Ishikawa (cell line): ENCODE measurements at regions not wholly inside any gene's neighbourhood (a gene's known extent, or its start where the extent isn't known, plus 50 kb on each side); places are given as distances from the start of the nearest gene placed in this dataset.

Source experiments
- CEBPB ChIP-seq: IDR thresholded peaks from 2 replicates; pipeline ENCODE4 v1.6.1; 2012
- CREB1 ChIP-seq: IDR thresholded peaks from 2 replicates; pipeline ENCODE4 v1.6.1; 2012; ENCODE audit warnings: low read depth
- EGR1 ChIP-seq: IDR thresholded peaks from 2 replicates; pipeline ENCODE4 v1.6.1; 2012
- EP300 ChIP-seq: IDR thresholded peaks from 2 replicates; pipeline ENCODE4 v1.6.1; 2012; ENCODE audit warnings: borderline replicate concordance
- FOXM1 ChIP-seq: IDR thresholded peaks from 2 replicates; pipeline ENCODE4 v1.6.1; 2012; ENCODE audit warnings: low read depth, borderline replicate concordance
- RAD21 ChIP-seq: IDR thresholded peaks from 2 replicates; pipeline ENCODE4 v1.6.1; 2012; ENCODE audit warnings: low read depth
- TAF1 ChIP-seq: IDR thresholded peaks from 2 replicates; pipeline ENCODE4 v1.6.1; 2012; ENCODE audit warnings: low read depth, mild to moderate bottlenecking
- TCF12 ChIP-seq: IDR thresholded peaks from 2 replicates; pipeline ENCODE4 v1.6.1; 2012; ENCODE audit warnings: low read depth
- YY1 ChIP-seq: IDR thresholded peaks from 2 replicates; pipeline ENCODE4 v1.6.1; 2012; ENCODE audit warnings: low read depth
- ZBTB7A ChIP-seq: IDR thresholded peaks from 2 replicates; pipeline ENCODE4 v1.6.1; 2012; ENCODE audit warnings: low read depth
- TF ChIP-seq, protein P1 (sequence below): IDR thresholded peaks from 2 replicates; pipeline ENCODE4 v1.6.1; 2012
- TF ChIP-seq, protein P2 (sequence below): IDR thresholded peaks from 2 replicates; pipeline ENCODE4 v1.6.1; 2012; ENCODE audit warnings: low read depth, mild to moderate bottlenecking

DNA sequence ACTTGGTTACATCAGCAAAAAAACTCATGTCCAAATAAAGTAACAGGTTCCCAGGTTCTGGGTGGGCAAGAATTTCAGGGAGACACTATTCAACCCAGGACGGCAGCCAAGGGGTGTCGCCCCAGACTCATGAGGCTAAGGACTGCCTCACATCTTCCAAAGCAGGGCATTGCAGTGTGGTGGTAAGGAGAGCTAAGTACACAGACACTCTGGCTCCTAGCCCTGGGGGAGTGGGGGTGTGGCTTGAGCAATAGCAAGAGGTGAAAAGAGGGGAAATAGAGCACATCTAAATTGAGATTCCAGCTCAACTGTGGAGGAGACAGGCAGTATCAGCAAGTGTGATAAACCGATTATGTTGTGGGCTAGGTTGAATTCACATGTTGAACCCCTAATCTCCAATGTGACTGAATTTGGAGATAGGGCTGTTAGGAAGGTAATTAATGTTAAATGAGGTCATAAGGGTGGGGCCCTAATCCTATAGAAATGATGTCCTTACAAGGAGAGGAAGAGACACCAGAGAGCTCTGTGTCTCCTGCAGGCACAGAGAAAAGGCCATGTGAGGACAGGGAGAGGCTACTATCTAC lies 49.9 kb upstream of the MARCHF11 start:
- TF ChIP-seq RAD21 = no peak
- TF ChIP-seq, protein P1, sequence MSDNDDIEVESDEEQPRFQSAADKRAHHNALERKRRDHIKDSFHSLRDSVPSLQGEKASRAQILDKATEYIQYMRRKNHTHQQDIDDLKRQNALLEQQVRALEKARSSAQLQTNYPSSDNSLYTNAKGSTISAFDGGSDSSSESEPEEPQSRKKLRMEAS = no peak
- no peak for TF ChIP-seq TAF1
- TF ChIP-seq TCF12 = no peak
- no peak for TF ChIP-seq EP300
- TF ChIP-seq, protein P2, sequence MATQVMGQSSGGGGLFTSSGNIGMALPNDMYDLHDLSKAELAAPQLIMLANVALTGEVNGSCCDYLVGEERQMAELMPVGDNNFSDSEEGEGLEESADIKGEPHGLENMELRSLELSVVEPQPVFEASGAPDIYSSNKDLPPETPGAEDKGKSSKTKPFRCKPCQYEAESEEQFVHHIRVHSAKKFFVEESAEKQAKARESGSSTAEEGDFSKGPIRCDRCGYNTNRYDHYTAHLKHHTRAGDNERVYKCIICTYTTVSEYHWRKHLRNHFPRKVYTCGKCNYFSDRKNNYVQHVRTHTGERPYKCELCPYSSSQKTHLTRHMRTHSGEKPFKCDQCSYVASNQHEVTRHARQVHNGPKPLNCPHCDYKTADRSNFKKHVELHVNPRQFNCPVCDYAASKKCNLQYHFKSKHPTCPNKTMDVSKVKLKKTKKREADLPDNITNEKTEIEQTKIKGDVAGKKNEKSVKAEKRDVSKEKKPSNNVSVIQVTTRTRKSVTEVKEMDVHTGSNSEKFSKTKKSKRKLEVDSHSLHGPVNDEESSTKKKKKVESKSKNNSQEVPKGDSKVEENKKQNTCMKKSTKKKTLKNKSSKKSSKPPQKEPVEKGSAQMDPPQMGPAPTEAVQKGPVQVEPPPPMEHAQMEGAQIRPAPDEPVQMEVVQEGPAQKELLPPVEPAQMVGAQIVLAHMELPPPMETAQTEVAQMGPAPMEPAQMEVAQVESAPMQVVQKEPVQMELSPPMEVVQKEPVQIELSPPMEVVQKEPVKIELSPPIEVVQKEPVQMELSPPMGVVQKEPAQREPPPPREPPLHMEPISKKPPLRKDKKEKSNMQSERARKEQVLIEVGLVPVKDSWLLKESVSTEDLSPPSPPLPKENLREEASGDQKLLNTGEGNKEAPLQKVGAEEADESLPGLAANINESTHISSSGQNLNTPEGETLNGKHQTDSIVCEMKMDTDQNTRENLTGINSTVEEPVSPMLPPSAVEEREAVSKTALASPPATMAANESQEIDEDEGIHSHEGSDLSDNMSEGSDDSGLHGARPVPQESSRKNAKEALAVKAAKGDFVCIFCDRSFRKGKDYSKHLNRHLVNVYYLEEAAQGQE = no peak
- no peak for TF ChIP-seq YY1
- TF ChIP-seq FOXM1 = no peak
- TF ChIP-seq CREB1 = no peak
- no peak for TF ChIP-seq CEBPB
- no peak for TF ChIP-seq EGR1
- no peak for TF ChIP-seq ZBTB7A
